A673 (cell line): ENCODE measurements at regions not wholly inside any gene's neighbourhood (a gene's known extent, or its start where the extent isn't known, plus 50 kb on each side); places are given as distances from the start of the nearest gene placed in this dataset.

Experiments used
- BruUV-seq: library from RNA; stranded (reverse); fragments of 400-500 nt; replicated peaks from 2 replicates; lab custom pipeline; 2021; lab: Mats Ljungman, UMichigan
- CTCF ChIA-PET: fragments of 300-600 bp; sonication (Branson Sonifier 250); formaldehyde crosslinking; loops from one replicate; lab custom pipeline; 2022; ENCODE audit warnings: antibody characterized with exemption; lab: Charles Lee
- POLR2A ChIA-PET: fragments of 300-600 bp; sonication (Branson Sonifier 250); formaldehyde crosslinking; loops from one replicate; lab custom pipeline; 2022; ENCODE audit warnings: antibody characterized with exemption; ENCODE audit not compliant: low non-redundant PET; lab: Charles Lee
- DNase-seq: peaks from one replicate; pipeline ENCODE4 v3.0.0-alpha.2; 2015; ENCODE audit warnings: low spot score
- H3K27ac ChIP-seq: fragments of 200-600 bp; sonication (generic); 2 replicates; pipeline ENCODE4 v1.5.1; 2016; ENCODE audit warnings: mixed run types, low read depth, mild to moderate bottlenecking, mixed read lengths, antibody characterized with exemption, low read length; ENCODE audit not compliant: poor library complexity, severe bottlenecking
- H3K27me3 ChIP-seq: fragments of 200-600 bp; sonication (generic); replicated peaks from 2 replicates; pipeline ENCODE4 v1.6.1; 2017; ENCODE audit warnings: mixed run types, low read depth, mild to moderate bottlenecking, mixed read lengths, antibody characterized with exemption, low read length; ENCODE audit not compliant: insufficient read depth, poor library complexity
- H3K36me3 ChIP-seq: fragments of 200-600 bp; sonication (generic); 2 replicates; pipeline ENCODE4 v1.6.1; 2016; ENCODE audit warnings: mixed run types, mild to moderate bottlenecking, mixed read lengths, antibody characterized with exemption, low read length; ENCODE audit not compliant: insufficient read depth, poor library complexity, severe bottlenecking
- H3K4me1 ChIP-seq: fragments of 200-600 bp; sonication (generic); 2 replicates; pipeline ENCODE4 v1.6.1; 2017; ENCODE audit warnings: mixed run types, mild to moderate bottlenecking, mixed read lengths, antibody characterized with exemption, low read length; ENCODE audit not compliant: insufficient read depth, poor library complexity, severe bottlenecking
- H3K4me3 ChIP-seq: fragments of 200-600 bp; sonication (generic); 2 replicates; pipeline ENCODE4 v1.5.1; 2016; ENCODE audit warnings: low read depth, mixed run types, mild to moderate bottlenecking, mixed read lengths, low read length; ENCODE audit not compliant: poor library complexity, severe bottlenecking
- H3K9me3 ChIP-seq: fragments of 200-600 bp; sonication (generic); 2 replicates; pipeline ENCODE4 v1.6.1; 2016; ENCODE audit warnings: mixed run types, low read depth, mild to moderate bottlenecking, mixed read lengths, antibody characterized with exemption, low read length; ENCODE audit not compliant: poor library complexity, severe bottlenecking
- CTCF ChIP-seq: fragments of 300-800, 200-600 bp; sonication (generic); conservative IDR thresholded peaks from 2 replicates; pipeline ENCODE4 v1.5.1; 2017; ENCODE audit warnings: low read depth, mild to moderate bottlenecking, antibody characterized with exemption, low read length, moderate library complexity, mixed read lengths
- EZH2 ChIP-seq: fragments of 200-600 bp; sonication (generic); IDR thresholded peaks from 2 replicates; pipeline ENCODE4 v1.6.1; 2017; ENCODE audit warnings: borderline replicate concordance, low read depth, mild to moderate bottlenecking, mixed read lengths, antibody characterized with exemption, low read length; ENCODE audit not compliant: poor library complexity, severe bottlenecking
- intact Hi-C: fragments of 100-400 bp; cut with micrococcal nuclease; formaldehyde crosslinking; loops from one replicate; pipeline ENCODE4 v1.10.0; 2022; ENCODE audit not compliant: unreplicated experiment

- POLR2A ChIA-PET, result no interaction called here
- Histone ChIP-seq H3K9me3 (no peaks in the 10 kb centered on the region), H3K27ac (no peak overlapping the region), H3K4me1 (no peaks in the 10 kb centered on the region), H3K36me3 (no peaks in the 10 kb centered on the region), H3K27me3 (peaks cover 11% of the 10 kb centered on the region), H3K4me3 (no peak overlapping the region)
- TF ChIP-seq EZH2, result no peak
- no peak for TF ChIP-seq CTCF
- BruUV-seq, result no TSS peak
- no peak for DNase-seq
- intact Hi-C loops, result no loop called here
- CTCF ChIA-PET, result no interaction called here
Observed at GRCh38 chr16:59195242-59195641, 461.1 kb upstream of the GOT2 start.

GRCh38 chr16:59193637-59194036 lies 459.5 kb upstream of the GOT2 start:
- ChIA-PET POLR2A (no interaction called here), CTCF (no interaction called here)
- Histone ChIP-seq H3K27ac (no peak overlapping the region), H3K4me1 (no peaks in the 10 kb centered on the region), H3K36me3 (no peaks in the 10 kb centered on the region), H3K4me3 (no peak overlapping the region), H3K9me3 (no peaks in the 10 kb centered on the region), H3K27me3 (peaks cover 7% of the 10 kb centered on the region)
- intact Hi-C loops, result no loop called here
- TF ChIP-seq CTCF (no peak), EZH2 (no peak)
- BruUV-seq, result no TSS peak
- no peak for DNase-seq

GRCh38 chr16:59192551-59193199 lies 458.6 kb upstream of the GOT2 start:
- no peaks in the 10 kb centered on the region for H3K27me3 ChIP-seq
- TF ChIP-seq EZH2 (no peak), CTCF (peak; percentile 69)
- no peaks in the 10 kb centered on the region for H3K4me1 ChIP-seq
- ChIA-PET CTCF (no interaction called here), POLR2A (no interaction called here)
- H3K27ac ChIP-seq, result no peak overlapping the region
- BruUV-seq, result no TSS peak
- no peaks in the 10 kb centered on the region for H3K9me3 ChIP-seq
- no peak overlapping the region for H3K4me3 ChIP-seq
- no peaks in the 10 kb centered on the region for H3K36me3 ChIP-seq
- intact Hi-C loops, result no loop called here
- peak; percentile 55 for DNase-seq
